Stimulated activated CD4-positive, alpha-beta T cell treated with anti-CD3 and anti-CD28 coated beads, Interleukin-2, amount 100 ng/mL, for 48 hours (primary cell): ENCODE measurements at regions not wholly inside any gene's neighbourhood (a gene's known extent, or its start where the extent isn't known, plus 50 kb on each side); places are given as distances from the start of the nearest gene placed in this dataset.
"Not testable (repeated sequence)": the region's sequence is repeated elsewhere in the genome, so short reads cannot be mapped to it uniquely, and the experiment has no call there.

Source experiments
- DNase-seq, 2 donors: peaks; one replicate each; pipeline ENCODE4 v3.0.0-alpha.2; 2020

GRCh38 chr6:85186546-85187175, 263.2 kb upstream of the NT5E start:
- DNase-seq = no peak

DNA sequence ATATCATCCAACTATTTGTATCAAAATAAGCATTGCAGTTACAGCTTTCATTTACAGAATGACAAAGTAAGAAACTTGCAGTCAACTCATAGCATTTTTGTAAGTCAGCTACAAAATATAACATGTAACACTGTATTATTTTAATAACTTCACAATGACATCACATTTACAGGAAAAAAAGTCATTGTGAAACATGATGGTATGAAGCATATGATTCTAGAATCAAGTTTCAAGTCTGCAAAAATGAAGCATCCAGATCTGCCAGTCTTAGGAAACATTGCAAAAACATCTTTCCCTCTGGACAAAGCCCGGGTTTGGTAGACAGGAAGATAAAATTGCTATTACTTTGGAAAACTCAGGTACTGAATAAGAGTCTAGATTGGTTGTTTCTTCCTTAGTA, 263.9 kb upstream of the NT5E start:
- no peak for DNase-seq

GRCh38 chr6:85183841-85184240, 266.0 kb upstream of the NT5E start:
- no peak for DNase-seq

GRCh38 chr6:85172705-85173104, 277.2 kb upstream of the NT5E start:
- DNase-seq = no peak

- DNase-seq = no peak
Measured at GRCh38 chr6:85172161-85172560, 277.7 kb upstream of the NT5E start.

- no peak for DNase-seq
Measured at GRCh38 chr6:85169189-85169588, 280.7 kb upstream of the NT5E start.

GRCh38 chr6:85168146-85168545, 281.7 kb upstream of the NT5E start:
- no peak for DNase-seq

DNA sequence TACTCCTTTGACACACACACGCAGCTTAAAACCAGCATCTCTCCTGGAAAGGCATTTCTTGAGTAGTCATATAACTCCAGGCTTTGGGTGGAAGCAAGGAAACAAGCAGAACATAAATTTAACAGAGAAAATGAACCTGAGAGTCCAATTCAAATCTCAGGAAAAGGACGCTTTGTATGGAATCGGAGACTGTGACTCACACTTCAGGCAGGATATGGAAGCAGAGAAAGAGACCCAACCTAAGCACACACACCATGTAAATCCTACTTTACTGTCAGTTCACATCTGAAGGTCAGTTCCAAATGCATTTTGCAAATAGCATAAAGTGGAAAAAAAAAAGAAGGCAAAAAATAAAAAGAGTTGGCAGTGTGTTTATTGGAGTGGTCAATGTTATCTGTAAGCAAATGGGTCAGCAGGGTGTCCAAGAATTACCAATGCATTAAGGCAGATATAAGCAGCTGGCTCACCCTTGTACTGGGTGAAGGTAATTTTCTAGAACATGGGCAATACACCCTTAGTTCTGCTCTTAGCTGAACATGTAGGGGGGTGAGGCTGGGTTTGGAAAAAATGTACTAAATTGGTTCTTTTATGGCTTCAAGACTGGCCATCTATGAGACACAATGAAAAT, 283.7 kb upstream of the NT5E start:
- no peak for DNase-seq

DNA sequence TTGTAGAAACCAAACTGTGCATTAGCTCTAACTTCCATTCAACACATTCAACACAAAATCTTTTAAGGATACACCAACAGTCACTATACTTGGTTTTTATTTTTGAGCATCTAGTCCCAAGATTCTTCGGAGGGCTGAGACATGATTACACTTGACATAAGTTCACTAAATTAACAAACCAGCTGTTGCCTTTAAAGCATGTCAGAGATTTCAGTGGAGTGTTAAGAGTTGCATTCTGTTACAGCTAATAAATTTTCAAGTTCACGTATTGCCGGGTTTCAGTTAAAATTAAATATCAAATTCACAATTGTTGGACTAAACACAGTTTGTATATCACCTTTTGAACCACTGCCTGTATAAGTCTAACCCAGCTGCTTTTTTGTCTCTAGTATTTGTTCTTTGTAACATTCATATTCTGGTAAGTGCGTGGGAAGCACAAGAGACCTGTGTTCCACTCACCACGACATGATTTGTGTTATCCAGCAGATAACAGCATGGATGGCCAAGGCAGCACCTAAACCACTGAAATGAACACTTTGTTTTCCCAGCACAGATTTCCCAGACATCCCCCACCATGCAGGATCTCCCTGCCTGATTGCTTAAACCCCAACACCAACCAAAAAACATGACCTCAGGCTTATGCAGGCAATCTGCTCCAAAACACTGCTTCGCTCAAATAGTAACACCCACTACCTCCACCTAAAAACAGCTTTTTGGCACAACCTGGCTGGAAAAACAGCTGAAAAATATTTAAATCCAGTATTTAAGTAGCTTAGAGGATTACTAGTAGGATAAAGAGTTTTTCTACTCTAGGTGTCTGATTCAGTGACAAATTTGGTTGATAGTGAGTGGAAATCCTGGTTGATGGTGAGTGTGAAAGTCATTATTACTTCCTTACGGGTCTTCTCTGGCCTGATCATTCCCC, 286.5 kb upstream of the NT5E start:
- no peak for DNase-seq

- no peak for DNase-seq
Measured at GRCh38 chr6:85157311-85157710, 292.6 kb upstream of the NT5E start.

DNA sequence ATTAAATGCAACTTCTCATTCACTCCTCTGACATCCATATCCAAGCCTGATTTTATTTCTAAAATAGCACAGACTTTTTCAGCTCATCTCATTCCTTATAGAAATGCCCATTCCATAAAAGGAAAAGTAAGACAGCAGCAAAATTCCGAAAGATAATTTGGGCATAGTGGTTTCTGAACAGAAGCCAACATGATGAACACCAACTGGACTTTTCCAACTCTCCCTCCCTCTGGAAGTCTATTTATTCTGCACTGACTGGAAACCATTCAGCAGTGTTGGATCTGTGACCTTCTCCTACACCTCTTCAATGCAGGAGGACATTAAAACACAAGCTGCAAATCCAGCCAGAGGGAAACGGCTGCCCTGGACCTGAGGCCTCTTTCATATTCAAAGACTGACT, 306.2 kb upstream of the NT5E start:
- no peak for DNase-seq

DNA sequence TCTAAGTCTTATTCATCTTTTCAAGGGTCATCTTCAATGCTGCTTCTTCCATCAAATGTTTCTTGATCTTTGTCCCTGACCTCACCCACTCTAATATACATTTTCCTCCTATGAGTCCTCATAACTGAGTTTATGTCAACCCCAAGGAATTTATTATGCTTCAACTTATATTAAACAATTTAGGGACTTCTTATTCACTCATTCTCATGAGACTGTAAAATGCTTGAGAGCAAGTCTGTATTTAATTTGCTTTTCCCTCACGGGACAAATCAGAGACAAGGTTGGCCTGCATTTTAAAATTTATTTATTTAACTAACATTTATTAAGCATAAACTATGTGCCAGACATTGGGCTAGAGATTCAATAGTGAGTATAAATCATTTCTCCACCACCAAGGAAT, 312.0 kb upstream of the NT5E start:
- no peak for DNase-seq

- no peak for DNase-seq
Measured at GRCh38 chr6:85136310-85136709, 313.6 kb upstream of the NT5E start.

DNA sequence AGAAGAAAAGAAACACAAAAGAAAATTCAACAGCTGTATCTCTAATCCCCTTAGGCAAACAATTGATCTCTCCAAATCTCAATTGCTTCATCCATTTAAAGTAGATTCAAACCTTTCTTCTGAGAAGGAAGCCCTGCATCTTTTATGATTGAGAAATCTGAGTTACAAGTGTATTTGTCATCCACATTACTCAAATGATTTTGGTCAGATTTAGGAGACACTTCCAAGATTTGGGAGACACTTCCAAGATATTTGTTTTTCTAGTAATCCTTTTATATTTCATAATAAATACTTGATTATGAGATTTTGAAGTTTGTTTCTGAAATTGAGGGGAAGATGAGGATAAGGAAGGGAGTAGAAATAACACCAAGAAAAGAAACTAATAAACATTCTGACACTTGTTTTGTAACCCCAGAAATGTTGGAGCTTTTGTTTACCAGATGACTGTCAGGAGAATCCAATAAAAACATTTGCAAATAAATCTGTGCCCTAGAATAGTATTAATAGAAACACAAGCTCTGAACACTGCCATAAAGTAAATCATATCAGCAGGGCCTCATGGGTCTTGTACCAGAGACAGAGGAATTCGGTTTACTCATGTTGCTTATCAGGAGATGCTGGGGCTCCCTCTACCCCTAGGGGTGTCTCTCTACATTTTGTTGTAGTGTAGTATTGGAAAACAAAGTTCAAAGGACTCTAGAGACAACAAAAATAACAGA, 314.3 kb upstream of the NT5E start:
- no peak for DNase-seq

DNA sequence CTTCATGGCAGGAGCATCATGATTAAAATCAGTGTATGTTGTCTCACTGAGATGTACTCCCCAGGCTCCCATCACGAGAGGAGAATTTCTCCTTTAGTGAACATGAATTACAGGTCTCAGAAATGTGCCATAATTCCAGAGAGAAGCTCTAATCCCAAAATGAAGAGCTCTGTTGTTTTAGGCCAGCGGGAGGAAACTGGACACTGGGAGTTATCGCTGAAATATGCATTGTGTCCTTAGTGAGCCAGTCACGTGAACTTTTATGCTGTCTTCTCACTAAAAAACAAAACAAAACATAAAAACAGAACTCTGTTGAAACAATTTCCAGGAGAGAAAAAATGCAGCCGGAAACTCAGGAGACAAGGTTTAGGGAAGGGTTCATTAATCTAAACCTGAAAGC, 315.7 kb upstream of the NT5E start:
- DNase-seq = no peak

DNA sequence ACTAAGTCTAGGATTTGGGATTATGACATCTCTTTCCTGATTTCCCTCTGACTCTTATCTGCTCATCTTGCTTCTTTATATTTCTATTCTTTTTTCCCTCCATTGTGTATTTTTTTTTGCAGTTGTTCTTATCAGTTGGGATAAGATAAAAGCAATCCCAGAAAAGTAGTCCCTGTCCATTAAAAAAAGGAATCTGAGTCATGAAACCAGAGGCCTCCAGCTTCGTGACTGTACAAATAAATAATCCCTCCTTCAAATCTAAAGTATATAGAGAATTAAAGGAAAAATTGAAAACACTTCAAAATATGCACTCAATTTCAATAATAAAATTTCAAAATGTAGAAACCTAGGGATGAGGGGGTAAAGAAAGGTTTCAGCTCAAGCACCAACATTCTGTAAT, 317.8 kb upstream of the NT5E start:
- DNase-seq = no peak

GRCh38 chr6:85130743-85131142, 319.1 kb upstream of the NT5E start:
- no peak for DNase-seq

DNA sequence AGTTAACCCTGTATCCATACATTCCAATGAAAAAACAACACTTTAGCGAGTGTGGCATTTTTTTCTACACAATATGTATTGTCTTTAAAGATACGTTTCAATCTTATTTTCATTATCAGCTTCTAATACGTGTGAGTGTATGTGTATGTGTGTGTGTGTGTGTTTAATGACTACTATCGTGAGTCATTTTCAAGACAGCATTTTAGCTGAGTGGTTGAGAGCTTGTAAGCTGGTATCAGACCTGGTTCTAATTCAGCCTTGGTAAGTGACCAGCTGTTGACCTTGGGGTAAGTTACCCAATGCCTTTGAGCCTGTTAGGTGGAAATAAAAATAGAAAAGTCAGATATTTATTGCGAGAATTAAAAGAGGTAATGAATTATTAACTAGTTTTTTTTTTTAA, 320.0 kb upstream of the NT5E start:
- DNase-seq = no peak

DNA sequence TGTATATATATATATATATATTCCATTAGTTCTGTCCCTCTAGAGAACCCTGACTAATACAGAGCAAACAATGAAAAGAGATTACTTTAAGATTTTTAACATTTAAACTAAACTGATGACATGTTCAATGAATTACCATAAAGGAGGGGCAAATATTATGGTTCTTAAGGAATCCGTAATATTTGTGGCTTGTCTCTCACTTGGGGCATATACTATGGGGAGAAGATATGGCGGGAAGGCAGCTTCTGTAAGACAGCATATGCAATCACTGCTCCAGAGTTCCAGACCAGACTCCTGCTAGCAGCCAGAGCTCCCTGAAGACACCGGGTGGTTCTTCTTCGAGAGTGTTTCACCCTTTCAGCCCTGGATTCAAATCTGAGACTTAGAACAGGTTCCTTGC, 321.1 kb upstream of the NT5E start:
- no peak for DNase-seq

DNA sequence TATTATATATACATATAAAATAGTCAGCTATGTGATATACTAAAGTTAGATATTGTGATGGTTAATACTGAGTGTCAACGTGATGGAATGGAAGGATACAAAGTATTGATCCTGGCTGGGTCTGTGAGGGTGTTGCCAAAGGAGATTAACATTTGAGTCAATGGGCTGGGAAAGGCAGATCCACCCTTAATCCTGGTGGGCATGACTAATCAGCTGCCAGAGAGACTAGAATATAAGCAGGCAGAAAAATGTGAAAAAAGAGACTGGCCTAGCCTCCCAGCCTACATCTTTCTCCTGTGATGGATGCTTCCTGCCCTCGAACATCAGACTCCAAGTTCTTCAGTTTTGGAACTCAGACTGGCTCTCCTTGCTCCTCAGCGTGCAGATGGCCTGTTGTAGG, 321.6 kb upstream of the NT5E start:
- not testable (repeated sequence) for DNase-seq

- DNase-seq = no peak
Measured at GRCh38 chr6:85127696-85128243, 322.1 kb upstream of the NT5E start.

- DNase-seq = no peak
Measured at GRCh38 chr6:85127168-85127498, 322.8 kb upstream of the NT5E start.

DNA sequence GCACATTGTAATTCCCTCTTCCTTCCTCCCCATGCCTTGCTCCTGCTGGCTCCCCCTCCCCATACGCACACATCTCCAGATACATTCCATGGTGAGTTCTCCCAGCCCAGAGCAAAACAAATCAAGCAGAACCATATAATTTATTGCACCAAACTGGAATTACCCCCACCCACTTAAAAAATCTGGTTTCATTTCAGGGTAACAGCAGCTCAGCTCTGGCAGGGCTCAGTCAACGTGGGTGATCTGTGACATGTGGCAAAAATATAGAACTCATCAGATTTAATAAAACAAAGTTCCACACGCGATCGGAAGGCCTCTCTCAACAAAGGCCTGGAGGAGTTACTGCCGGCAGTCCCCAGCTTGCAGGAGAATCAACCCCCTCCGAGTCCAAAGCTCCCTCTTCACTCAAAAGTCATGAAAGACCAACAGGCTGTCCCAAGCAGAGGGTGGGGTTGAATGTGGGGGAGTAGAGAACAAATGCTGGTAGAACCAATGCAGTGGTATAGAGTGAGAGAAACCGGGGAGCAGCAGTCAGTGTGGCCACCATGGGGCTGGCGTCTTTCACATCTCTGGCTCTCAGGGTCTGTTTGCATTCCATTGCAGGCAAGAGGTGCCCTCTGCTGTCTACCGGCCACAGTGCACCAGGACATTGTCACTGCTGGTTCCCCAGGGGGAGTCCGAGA, 323.3 kb upstream of the NT5E start:
- DNase-seq = no peak
